ENCODE measurements at regions not wholly inside any gene's neighbourhood (a gene's known extent, or its start where the extent isn't known, plus 50 kb on each side); places are given as distances from the start of the nearest gene placed in this dataset.

DNA sequence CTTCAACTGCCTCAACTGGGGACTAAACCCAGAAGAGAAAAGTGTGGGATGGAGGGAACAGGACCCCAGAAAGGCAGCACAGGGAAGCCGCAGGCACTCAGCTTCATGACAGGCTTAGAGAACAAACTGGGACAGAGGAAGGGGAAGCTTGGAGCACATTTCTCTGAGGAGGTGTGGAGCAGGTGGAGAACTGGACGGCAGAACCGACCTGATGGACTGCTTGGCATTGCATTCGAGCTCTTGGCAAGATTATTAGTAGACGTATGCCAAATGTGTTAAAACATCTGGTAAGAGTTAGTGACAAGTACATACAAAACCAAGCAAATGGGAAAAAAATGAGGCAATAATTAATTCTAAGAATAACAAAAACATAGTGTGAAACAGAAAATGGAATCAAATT, 335.7 kb downstream of the SFMBT2 start:
- H3K4me3 ChIP-seq (ENCODE audit: control insufficient read depth in 1 of 2, extremely low read depth in 1 of 2, low read length in 1 of 2): no peak overlapping the region
- CTCF ChIA-PET: no interaction called here
- no peaks in the 10 kb centered on the region for H3K27me3 ChIP-seq (replicated peaks in 1 of 2; ENCODE audit: control insufficient read depth in 2 of 2, extremely low read depth in 1 of 2, insufficient read depth in 2 of 2, low read length in 1 of 2)
- H3K9me3 Mint-ChIP-seq: no peaks in the 10 kb centered on the region
- H3K4me1 ChIP-seq (ENCODE audit: control insufficient read depth in 1 of 2, extremely low read depth in 1 of 2, insufficient read depth in 2 of 2, low read length in 2 of 2): no peaks in the 10 kb centered on the region
- no peaks in the 10 kb centered on the region for H3K36me3 ChIP-seq (ENCODE audit: control insufficient read depth in 2 of 2, extremely low read depth in 1 of 2, insufficient read depth in 1 of 2, low read length in 1 of 2)
- H3K4me3 Mint-ChIP-seq: no peak overlapping the region
- no peaks in the 10 kb centered on the region for H3K36me3 Mint-ChIP-seq
- H3K27ac ChIP-seq (ENCODE audit: low read length): no peak overlapping the region
- POLR2A ChIA-PET: no interaction called here
- peaks cover 10 to 12% of the 10 kb centered on the region in 2 donors for H3K27me3 Mint-ChIP-seq
- no peaks in the 10 kb centered on the region for H3K4me1 Mint-ChIP-seq
- no peak overlapping the region for H3K27ac Mint-ChIP-seq
- 94% methylated on average over 3 of the region's 5 CpGs for WGBS (ENCODE audit: insufficient coverage)
- H3K9me3 ChIP-seq: no peaks in the 10 kb centered on the region
- ATAC-seq (replicated peaks in 1 of 4): no peak
- no peak for DNase-seq

DNA sequence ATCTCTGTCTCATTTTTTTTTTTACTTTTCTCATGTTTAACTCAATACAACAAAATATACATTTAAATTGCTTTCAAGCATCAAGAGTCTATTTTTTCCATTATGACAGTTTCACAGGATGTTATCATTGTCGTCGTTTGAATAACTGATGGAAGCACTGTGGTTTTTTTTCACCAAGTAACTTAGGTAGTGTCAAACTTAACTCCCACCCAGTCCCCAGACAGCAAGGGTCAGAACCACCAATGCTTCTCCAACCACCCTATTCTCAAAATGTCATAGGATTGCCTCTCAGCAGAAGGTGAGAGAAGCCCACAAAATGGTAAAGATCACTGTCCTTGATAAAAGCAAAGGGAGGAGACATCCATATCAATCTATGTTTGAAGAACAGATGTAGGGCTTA, 339.4 kb downstream of the SFMBT2 start:
- Histone ChIP-seq H3K4me1 (ENCODE audit: control insufficient read depth in 1 of 2, extremely low read depth in 1 of 2, insufficient read depth in 2 of 2, low read length in 2 of 2) (no peaks in the 10 kb centered on the region), H3K36me3 (ENCODE audit: control insufficient read depth in 2 of 2, extremely low read depth in 1 of 2, insufficient read depth in 1 of 2, low read length in 1 of 2) (no peaks in the 10 kb centered on the region), H3K27ac (ENCODE audit: low read length) (no peak overlapping the region), H3K4me3 (ENCODE audit: control insufficient read depth in 1 of 2, extremely low read depth in 1 of 2, low read length in 1 of 2) (no peak overlapping the region), H3K9me3 (no peaks in the 10 kb centered on the region), H3K27me3 (replicated peaks in 1 of 2; ENCODE audit: control insufficient read depth in 2 of 2, extremely low read depth in 1 of 2, insufficient read depth in 2 of 2, low read length in 1 of 2) (peaks cover 0 to 2% of the 10 kb centered on the region in 2 experiments)
- ChIA-PET CTCF (no interaction called here), POLR2A (no interaction called here)
- ATAC-seq (replicated peaks in 1 of 4): no peak
- no peak for DNase-seq
- WGBS (ENCODE audit: insufficient coverage): no CpG with 5 or more reads among the region's 2 CpGs
- Mint-ChIP-seq H3K27me3 (peaks cover 8 to 12% of the 10 kb centered on the region in 2 donors), H3K4me3 (no peak overlapping the region), H3K27ac (no peak overlapping the region), H3K4me1 (no peaks in the 10 kb centered on the region), H3K36me3 (no peaks in the 10 kb centered on the region), H3K9me3 (no peaks in the 10 kb centered on the region)

DNA sequence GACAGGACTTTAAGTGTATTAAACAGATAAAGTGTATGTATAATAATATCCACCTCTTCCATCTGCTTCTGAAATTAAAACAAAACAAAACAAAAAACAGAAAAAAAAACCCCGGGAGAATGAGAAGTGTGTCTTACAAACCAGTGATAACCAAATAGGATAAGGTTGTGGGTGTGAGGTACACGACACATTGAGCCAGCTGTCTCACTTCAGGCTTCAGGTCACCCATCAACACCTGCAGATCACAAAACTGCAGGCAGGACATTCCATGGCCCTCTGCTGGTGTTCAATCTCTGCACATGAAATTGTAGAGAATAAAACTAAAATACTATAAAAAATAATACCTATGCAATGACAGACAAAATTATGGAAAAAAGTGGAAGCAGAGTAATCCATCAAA, 339.9 kb downstream of the SFMBT2 start:
- ATAC-seq (replicated peaks in 1 of 4) (no peak), DNase-seq (peak in 1 of 35 experiments; percentile 16)
- Histone ChIP-seq H3K36me3 (ENCODE audit: control insufficient read depth in 2 of 2, extremely low read depth in 1 of 2, insufficient read depth in 1 of 2, low read length in 1 of 2) (no peaks in the 10 kb centered on the region), H3K4me1 (ENCODE audit: control insufficient read depth in 1 of 2, extremely low read depth in 1 of 2, insufficient read depth in 2 of 2, low read length in 2 of 2) (no peaks in the 10 kb centered on the region), H3K9me3 (no peaks in the 10 kb centered on the region), H3K27ac (ENCODE audit: low read length) (no peak overlapping the region), H3K27me3 (replicated peaks in 1 of 2; ENCODE audit: control insufficient read depth in 2 of 2, extremely low read depth in 1 of 2, insufficient read depth in 2 of 2, low read length in 1 of 2) (peaks cover 0 to 2% of the 10 kb centered on the region in 2 experiments), H3K4me3 (ENCODE audit: control insufficient read depth in 1 of 2, extremely low read depth in 1 of 2, low read length in 1 of 2) (no peak overlapping the region)
- CTCF ChIA-PET: no interaction called here
- H3K4me1 Mint-ChIP-seq: no peaks in the 10 kb centered on the region
- H3K36me3 Mint-ChIP-seq: no peaks in the 10 kb centered on the region
- no peaks in the 10 kb centered on the region for H3K9me3 Mint-ChIP-seq
- no peak overlapping the region for H3K27ac Mint-ChIP-seq
- WGBS (ENCODE audit: insufficient coverage): no CpG with 5 or more reads among the region's 2 CpGs
- H3K27me3 Mint-ChIP-seq: peaks cover 6 to 12% of the 10 kb centered on the region in 2 donors
- POLR2A ChIA-PET: no interaction called here
- H3K4me3 Mint-ChIP-seq: no peak overlapping the region

DNA sequence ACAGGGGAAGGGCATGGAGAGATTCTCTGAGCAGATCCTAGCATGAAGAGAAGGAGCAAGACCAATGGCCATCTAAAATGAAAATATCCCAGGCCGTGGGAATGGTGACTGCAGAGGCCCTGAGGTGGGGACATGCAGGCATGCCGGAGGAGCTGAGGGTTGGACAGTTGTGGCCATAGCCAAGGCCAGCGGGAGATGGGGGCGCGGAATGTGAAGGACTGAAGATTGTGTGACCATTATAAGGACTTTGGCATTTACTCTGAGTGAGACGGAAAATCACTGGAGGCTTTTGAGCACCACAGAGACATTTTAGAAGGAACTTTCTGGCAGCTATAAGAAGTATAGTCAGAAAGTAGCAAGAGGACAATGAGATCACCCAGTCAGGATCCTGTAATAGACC, 341.1 kb downstream of the SFMBT2 start:
- H3K4me3 ChIP-seq (ENCODE audit: control insufficient read depth in 1 of 2, extremely low read depth in 1 of 2, low read length in 1 of 2): no peak overlapping the region
- no peaks in the 10 kb centered on the region for H3K4me1 ChIP-seq (ENCODE audit: control insufficient read depth in 1 of 2, extremely low read depth in 1 of 2, insufficient read depth in 2 of 2, low read length in 2 of 2)
- Mint-ChIP-seq H3K4me3 (no peak overlapping the region), H3K27ac (no peak overlapping the region), H3K4me1 (no peaks in the 10 kb centered on the region), H3K9me3 (no peaks in the 10 kb centered on the region), H3K36me3 (no peaks in the 10 kb centered on the region), H3K27me3 (peaks cover 2 to 6% of the 10 kb centered on the region in 2 donors)
- ChIA-PET CTCF (no interaction called here), POLR2A (no interaction called here)
- 91% methylated on average over 6 of the region's 6 CpGs for WGBS (ENCODE audit: insufficient coverage)
- ATAC-seq (replicated peaks in 1 of 4): no peak
- peaks cover 0 to 2% of the 10 kb centered on the region in 2 experiments for H3K27me3 ChIP-seq (replicated peaks in 1 of 2; ENCODE audit: control insufficient read depth in 2 of 2, extremely low read depth in 1 of 2, insufficient read depth in 2 of 2, low read length in 1 of 2)
- H3K27ac ChIP-seq (ENCODE audit: low read length): no peak overlapping the region
- no peaks in the 10 kb centered on the region for H3K36me3 ChIP-seq (ENCODE audit: control insufficient read depth in 2 of 2, extremely low read depth in 1 of 2, insufficient read depth in 1 of 2, low read length in 1 of 2)
- no peaks in the 10 kb centered on the region for H3K9me3 ChIP-seq
- DNase-seq: no peak

DNA sequence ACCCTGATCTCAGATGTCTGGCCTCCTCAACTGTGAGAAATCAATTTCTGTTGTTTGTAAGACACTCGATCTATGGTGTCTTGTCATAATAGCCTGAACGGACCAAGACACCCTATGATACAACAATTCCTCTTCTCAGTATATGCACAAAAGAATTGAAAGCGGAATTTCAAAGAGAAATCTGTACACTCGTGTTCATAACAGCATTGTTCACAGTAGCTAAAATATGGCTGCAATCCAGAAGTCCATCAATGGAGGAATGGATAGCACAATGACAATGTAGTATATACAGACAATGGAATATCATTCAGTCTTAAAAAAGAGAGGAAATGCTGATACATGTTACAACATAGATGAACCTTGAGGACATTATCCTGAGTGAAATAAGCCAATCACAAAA, 354.6 kb downstream of the SFMBT2 start:
- H3K9me3 ChIP-seq: no peaks in the 10 kb centered on the region
- DNase-seq (no peak), ATAC-seq (replicated peaks in 1 of 4) (no peak)
- no CpG with 5 or more reads among the region's 4 CpGs for WGBS (ENCODE audit: insufficient coverage)
- no peaks in the 10 kb centered on the region for H3K36me3 ChIP-seq (ENCODE audit: control insufficient read depth in 2 of 2, extremely low read depth in 1 of 2, insufficient read depth in 1 of 2, low read length in 1 of 2)
- ChIA-PET POLR2A (no interaction called here), CTCF (no interaction called here)
- H3K27me3 ChIP-seq (replicated peaks in 1 of 2; ENCODE audit: control insufficient read depth in 2 of 2, extremely low read depth in 1 of 2, insufficient read depth in 2 of 2, low read length in 1 of 2): no peaks in the 10 kb centered on the region
- no peaks in the 10 kb centered on the region for H3K4me1 Mint-ChIP-seq
- H3K36me3 Mint-ChIP-seq: no peaks in the 10 kb centered on the region
- H3K4me3 Mint-ChIP-seq: no peak overlapping the region
- peaks cover 0 to 5% of the 10 kb centered on the region in 2 donors for H3K27me3 Mint-ChIP-seq
- H3K27ac Mint-ChIP-seq: no peak overlapping the region
- no peak overlapping the region for H3K4me3 ChIP-seq (ENCODE audit: control insufficient read depth in 1 of 2, extremely low read depth in 1 of 2, low read length in 1 of 2)
- no peaks in the 10 kb centered on the region for H3K4me1 ChIP-seq (ENCODE audit: control insufficient read depth in 1 of 2, extremely low read depth in 1 of 2, insufficient read depth in 2 of 2, low read length in 2 of 2)
- H3K9me3 Mint-ChIP-seq: no peaks in the 10 kb centered on the region
- no peak overlapping the region for H3K27ac ChIP-seq (ENCODE audit: low read length)

DNA sequence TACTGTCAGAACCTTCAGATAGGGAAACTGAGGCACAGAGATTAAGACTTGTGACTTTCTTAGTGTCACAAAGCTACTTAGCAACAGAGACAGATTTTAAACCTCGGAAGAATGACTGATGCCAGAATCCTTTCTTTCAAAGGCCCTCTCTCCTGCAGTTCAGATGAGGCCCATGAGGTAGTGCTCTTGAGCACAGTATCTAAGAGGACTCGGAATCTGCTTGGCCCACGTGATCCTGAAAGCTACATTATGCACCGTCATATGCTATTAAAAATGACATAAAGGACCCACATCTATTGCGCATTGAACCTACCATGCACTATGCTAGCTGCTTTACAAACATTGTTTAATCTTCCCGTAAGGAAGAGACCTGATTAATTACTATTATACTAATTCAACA, 355.9 kb downstream of the SFMBT2 start:
- H3K36me3 Mint-ChIP-seq: peaks cover 4% of the 10 kb centered on the region
- DNase-seq: no peak
- Histone ChIP-seq H3K36me3 (ENCODE audit: control insufficient read depth in 2 of 2, extremely low read depth in 1 of 2, insufficient read depth in 1 of 2, low read length in 1 of 2) (no peaks in the 10 kb centered on the region), H3K4me1 (ENCODE audit: control insufficient read depth in 1 of 2, extremely low read depth in 1 of 2, insufficient read depth in 2 of 2, low read length in 2 of 2) (no peaks in the 10 kb centered on the region), H3K27me3 (replicated peaks in 1 of 2; ENCODE audit: control insufficient read depth in 2 of 2, extremely low read depth in 1 of 2, insufficient read depth in 2 of 2, low read length in 1 of 2) (no peaks in the 10 kb centered on the region), H3K4me3 (ENCODE audit: control insufficient read depth in 1 of 2, extremely low read depth in 1 of 2, low read length in 1 of 2) (no peak overlapping the region), H3K9me3 (no peaks in the 10 kb centered on the region), H3K27ac (ENCODE audit: low read length) (no peak overlapping the region)
- 90% methylated on average over 2 of the region's 6 CpGs for WGBS (ENCODE audit: insufficient coverage)
- H3K4me1 Mint-ChIP-seq: no peaks in the 10 kb centered on the region
- no peak overlapping the region for H3K4me3 Mint-ChIP-seq
- ChIA-PET CTCF (interaction anchor here in 1 of 2 donors (1.3 to 1.4 kb wide), 2 partner anchors 132 to 135 kb away, joined by 3 to 4 read pairs; no protein-coding TSS in a partner anchor), POLR2A (no interaction called here)
- peaks cover 0 to 5% of the 10 kb centered on the region in 2 donors for H3K27me3 Mint-ChIP-seq
- H3K9me3 Mint-ChIP-seq: peaks cover 0 to 5% (median 5%) of the 10 kb centered on the region in 3 donors
- no peak overlapping the region for H3K27ac Mint-ChIP-seq
- ATAC-seq (replicated peaks in 1 of 4): no peak

DNA sequence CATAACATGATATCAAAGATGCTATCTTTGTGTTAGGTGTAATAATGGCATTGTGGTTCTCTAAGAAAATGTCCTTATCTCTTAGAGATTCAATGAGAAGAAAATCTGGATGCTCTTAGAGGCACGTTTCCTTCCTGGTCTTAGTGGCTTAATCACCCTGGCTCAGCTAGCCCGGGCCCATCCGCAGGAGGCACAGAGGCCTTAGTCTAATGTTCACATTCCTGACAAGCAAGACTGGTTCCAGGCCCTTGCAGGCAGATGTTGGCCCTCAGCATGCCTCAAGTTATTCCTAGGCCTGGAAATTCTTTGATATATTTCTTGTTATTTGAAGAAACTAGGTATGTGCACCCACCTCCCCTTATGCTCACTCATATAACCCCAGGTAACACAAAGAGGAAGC, 357.6 kb downstream of the SFMBT2 start:
- ChIA-PET CTCF (no interaction called here), POLR2A (no interaction called here)
- H3K36me3 ChIP-seq (ENCODE audit: control insufficient read depth in 2 of 2, extremely low read depth in 1 of 2, insufficient read depth in 1 of 2, low read length in 1 of 2): no peaks in the 10 kb centered on the region
- H3K4me3 ChIP-seq (ENCODE audit: control insufficient read depth in 1 of 2, extremely low read depth in 1 of 2, low read length in 1 of 2): no peak overlapping the region
- Mint-ChIP-seq H3K4me3 (no peak overlapping the region), H3K27ac (no peak overlapping the region), H3K9me3 (peaks cover 0 to 12% (median 9%) of the 10 kb centered on the region in 3 donors), H3K27me3 (peaks cover 0 to 5% of the 10 kb centered on the region in 2 donors), H3K36me3 (peaks cover 4% of the 10 kb centered on the region), H3K4me1 (no peaks in the 10 kb centered on the region)
- WGBS (ENCODE audit: insufficient coverage): 90% methylated on average over 3 of the region's 3 CpGs
- H3K9me3 ChIP-seq: no peaks in the 10 kb centered on the region
- H3K27me3 ChIP-seq (replicated peaks in 1 of 2; ENCODE audit: control insufficient read depth in 2 of 2, extremely low read depth in 1 of 2, insufficient read depth in 2 of 2, low read length in 1 of 2): no peaks in the 10 kb centered on the region
- no peak for DNase-seq
- no peak for ATAC-seq (replicated peaks in 1 of 4)
- H3K4me1 ChIP-seq (ENCODE audit: control insufficient read depth in 1 of 2, extremely low read depth in 1 of 2, insufficient read depth in 2 of 2, low read length in 2 of 2): peaks cover 0 to 1% of the 10 kb centered on the region in 2 experiments
- no peak overlapping the region for H3K27ac ChIP-seq (ENCODE audit: low read length)

All from T-cell (primary cell).